SK-N-SH (cell line): ENCODE measurements at regions not wholly inside any gene's neighbourhood (a gene's known extent, or its start where the extent isn't known, plus 50 kb on each side); places are given as distances from the start of the nearest gene placed in this dataset.

Experiments used
- CTCF ChIA-PET: fragments of 300-600, 350-600 bp; formaldehyde crosslinking; extraction: SDS; loops from one replicate; lab custom pipeline; 2021; lab: Yijun Ruan, JAX
- POLR2A ChIA-PET: fragments of 350-600 bp; sonication (Branson Sonifier 250); formaldehyde crosslinking; extraction: SDS; loops from one replicate; lab custom pipeline; 2020; ENCODE audit warnings: antibody characterized with exemption, inconsistent platforms; lab: Yijun Ruan, JAX
- DNase-seq: peaks from one replicate; pipeline ENCODE4 v3.0.0; 2012
- H2AFZ ChIP-seq: fragments of 200-600 bp; sonication (generic); 2 replicates; pipeline ENCODE4 v1.8.1; 2016; ENCODE audit warnings: antibody characterized with exemption, mild to moderate bottlenecking, low read depth
- H3F3A ChIP-seq: fragments of 200-600 bp; sonication (generic); replicated peaks from 2 replicates; pipeline ENCODE3; 2016; ENCODE audit warnings: antibody characterized with exemption, mild to moderate bottlenecking; ENCODE audit not compliant: insufficient read depth
- H3K27ac ChIP-seq, 2 experiments: fragments of 200-500 bp in 1 of 2; fragments of 200-600 bp in 1 of 2; sonication (Bioruptor generic) in 1 of 2; sonication (generic), shearing (Covaris generic) in 1 of 2; 2 replicates each; pipeline versions ENCODE4 v1.5.1 to v1.6.1; 2014 to 2016; ENCODE audit warnings: low read depth in 2 of 2, inconsistent platforms in 1 of 2, low read length in 1 of 2, mild to moderate bottlenecking in 1 of 2, mixed read lengths in 1 of 2
- H3K27me3 ChIP-seq: fragments of 200-600 bp; sonication (generic), shearing (Covaris generic); 2 replicates; pipeline ENCODE4 v1.6.1; 2016; ENCODE audit warnings: mixed run types; ENCODE audit not compliant: insufficient read depth
- H3K36me3 ChIP-seq, 2 experiments: fragments of 200-500 bp in 1 of 2; fragments of 200-600 bp in 1 of 2; sonication (Bioruptor generic) in 1 of 2; sonication (generic) in 1 of 2; replicated peaks in 1 of 2; 2 replicates each; pipeline versions ENCODE3 to v1.5.1; 2014 to 2016; ENCODE audit warnings: low read length in 1 of 2, mild to moderate bottlenecking in 1 of 2; ENCODE audit not compliant: insufficient read depth in 2 of 2, control insufficient read depth in 1 of 2
- H3K4me1 ChIP-seq, 2 experiments: fragments of 200-500 bp in 1 of 2; fragments of 200-600 bp in 1 of 2; sonication (Bioruptor generic) in 1 of 2; sonication (generic), shearing (Covaris generic) in 1 of 2; 2 replicates each; pipeline versions ENCODE4 v1.5.1 to v1.6.1; 2014 to 2016; ENCODE audit warnings: low read depth in 1 of 2, low read length in 1 of 2, mixed run types in 1 of 2; ENCODE audit not compliant: insufficient read depth in 2 of 2, control insufficient read depth in 1 of 2
- H3K4me2 ChIP-seq: fragments of 200-600 bp; sonication (generic), shearing (Covaris generic); 2 replicates; pipeline ENCODE4 v1.6.1; 2017; ENCODE audit warnings: mixed run types
- H3K4me3 ChIP-seq, 2 experiments: fragments of 200-500 bp in 1 of 2; fragments of 200-600 bp in 1 of 2; sonication (Bioruptor generic) in 1 of 2; sonication (generic), shearing (Covaris generic) in 1 of 2; 2 replicates each; pipeline versions ENCODE4 v1.5.1 to v1.8.1; 2014 to 2016; ENCODE audit warnings: low read depth in 2 of 2, inconsistent platforms in 1 of 2, low read length in 1 of 2, mild to moderate bottlenecking in 1 of 2, mixed read lengths in 1 of 2, moderate library complexity in 1 of 2
- H3K79me2 ChIP-seq: fragments of 200-600 bp; sonication (generic); 2 replicates; pipeline ENCODE4 v1.8.1; 2017; ENCODE audit warnings: mild to moderate bottlenecking; ENCODE audit not compliant: insufficient read depth
- H3K9ac ChIP-seq: fragments of 200-600 bp; sonication (generic); 2 replicates; pipeline ENCODE4 v1.6.1; 2017; ENCODE audit warnings: mixed run types
- H3K9me2 ChIP-seq: fragments of 200-600 bp; sonication (generic); 2 replicates; pipeline ENCODE4 v1.6.1; 2017; ENCODE audit warnings: mixed run types
- H3K9me3 ChIP-seq: fragments of 200-600 bp; sonication (generic); 2 replicates; pipeline ENCODE4 v1.6.1; 2017; ENCODE audit warnings: mixed run types, mild to moderate bottlenecking, moderate library complexity
- H4K20me1 ChIP-seq: fragments of 200-600 bp; sonication (generic); 2 replicates; pipeline ENCODE4 v1.6.1; 2017; ENCODE audit warnings: mild to moderate bottlenecking, mixed run types; ENCODE audit not compliant: insufficient read depth
- ELF1 ChIP-seq: IDR thresholded peaks from 2 replicates; pipeline ENCODE4 v1.4.0; 2012
- EP300 ChIP-seq, 2 experiments: IDR thresholded peaks; 2 replicates each; pipeline versions ENCODE4 v1.4.0 to v1.6.1; 2012; ENCODE audit warnings: borderline replicate concordance in 1 of 2, low read depth in 1 of 2, low read length in 1 of 2
- FOSL2 ChIP-seq: IDR thresholded peaks from 2 replicates; pipeline ENCODE4 v1.4.0; 2012; ENCODE audit warnings: low read depth, mild to moderate bottlenecking, moderate library complexity, borderline replicate concordance
- FOXM1 ChIP-seq: IDR thresholded peaks from 2 replicates; pipeline ENCODE4 v1.4.0; 2012; ENCODE audit warnings: low read depth, mild to moderate bottlenecking
- GABPA ChIP-seq: IDR thresholded peaks from 2 replicates; pipeline ENCODE4 v1.4.0; 2012; ENCODE audit warnings: low read depth, mild to moderate bottlenecking
- MEF2A ChIP-seq: IDR thresholded peaks from 2 replicates; pipeline ENCODE4 v1.4.0; 2012; ENCODE audit warnings: low read depth, borderline replicate concordance
- MXI1 ChIP-seq: IDR thresholded peaks from 2 replicates; pipeline ENCODE4 v1.6.1; 2012; ENCODE audit warnings: mild to moderate bottlenecking, low read depth, low read length, improper control_type of control experiment
- NRF1 ChIP-seq: IDR thresholded peaks from 2 replicates; pipeline ENCODE4 v1.6.1; 2012; ENCODE audit warnings: low read depth, mild to moderate bottlenecking, low read length
- REST ChIP-seq: IDR thresholded peaks from 2 replicates; pipeline ENCODE4 v1.6.1; 2012; ENCODE audit warnings: mild to moderate bottlenecking, low read depth, low read length, moderate library complexity
- RFX5 ChIP-seq: IDR thresholded peaks from 2 replicates; pipeline ENCODE4 v1.6.1; 2012; ENCODE audit warnings: mild to moderate bottlenecking, improper control_type of control experiment, low read length
- RXRA ChIP-seq: IDR thresholded peaks from 2 replicates; pipeline ENCODE4 v1.4.0; 2012; ENCODE audit warnings: low read depth, mild to moderate bottlenecking, borderline replicate concordance
- TEAD4 ChIP-seq: IDR thresholded peaks from 2 replicates; pipeline ENCODE4 v1.4.0; 2012; ENCODE audit warnings: mild to moderate bottlenecking, borderline replicate concordance; ENCODE audit not compliant: insufficient read depth
- WGBS: methylation state at CpG from one replicate; pipeline ENCODE4 v1.1.6; 2017; ENCODE audit warnings: low lambda C conversion rate; 5-methylcytosine and 5-hydroxymethylcytosine counted together
- TF ChIP-seq, protein P1 (sequence below): IDR thresholded peaks from 2 replicates; pipeline ENCODE4 v1.4.0; 2012; ENCODE audit warnings: low read depth
- TF ChIP-seq, protein P2 (sequence below): IDR thresholded peaks from 2 replicates; pipeline ENCODE4; 2012
- TF ChIP-seq, protein P3 (sequence below): IDR thresholded peaks from 2 replicates; pipeline ENCODE4 v1.4.0; 2012; ENCODE audit warnings: low read depth, borderline replicate concordance

DNA sequence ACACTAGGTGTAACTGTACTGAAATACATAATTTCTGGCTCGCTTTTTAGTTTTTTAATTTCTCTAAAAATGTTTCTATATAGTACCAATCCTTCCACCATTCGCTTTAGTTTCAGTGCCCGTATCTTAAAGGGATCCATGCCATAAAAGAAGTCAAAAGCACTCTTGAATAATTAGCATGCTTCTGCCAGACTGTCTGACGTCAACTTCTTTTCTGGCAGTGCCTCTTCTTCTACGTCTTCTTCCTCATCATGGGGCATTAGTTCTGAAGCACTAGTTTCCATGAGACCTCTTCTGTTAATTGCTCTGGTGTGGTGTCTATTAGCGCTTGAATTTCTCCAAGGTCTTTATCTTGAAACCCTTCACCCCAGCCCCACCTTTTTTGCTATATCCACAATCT is 93.8 kb upstream of the DOCK9 start:
- Histone ChIP-seq H3K4me2 (no peak overlapping the region), H3K9me2 (no peaks in the 10 kb centered on the region), H3K36me3 (no peaks in the 10 kb centered on the region), H2AFZ (no peak overlapping the region), H3K4me1 (peaks cover 2 to 5% of the 10 kb centered on the region in 2 experiments; a peak in 2 of 4 replicates), H3K4me3 (no peak overlapping the region), H3K9ac (no peak overlapping the region), H3K27me3 (no peaks in the 10 kb centered on the region), H3K79me2 (no peaks in the 10 kb centered on the region), H4K20me1 (no peaks in the 10 kb centered on the region), H3K9me3 (no peaks in the 10 kb centered on the region), H3F3A (peaks cover 21% of the 10 kb centered on the region), H3K27ac (no peak overlapping the region)
- no peak for DNase-seq
- TF ChIP-seq FOXM1 (no peak), NRF1 (no peak)
- WGBS, result 90% methylated on average over 6 of the region's 6 CpGs
- POLR2A ChIA-PET, result no interaction called here
- CTCF ChIA-PET, result no interaction called here

GRCh38 chr13:99072356-99072755 is 94.5 kb upstream of the DOCK9 start:
- Histone ChIP-seq H4K20me1 (no peaks in the 10 kb centered on the region), H3K9me3 (no peaks in the 10 kb centered on the region), H3F3A (peaks cover 14% of the 10 kb centered on the region), H3K27me3 (no peaks in the 10 kb centered on the region), H2AFZ (no peak overlapping the region), H3K36me3 (no peaks in the 10 kb centered on the region), H3K4me3 (no peak overlapping the region), H3K79me2 (no peaks in the 10 kb centered on the region), H3K9ac (no peak overlapping the region), H3K27ac (no peak overlapping the region), H3K9me2 (no peaks in the 10 kb centered on the region), H3K4me1 (peaks cover 2 to 5% of the 10 kb centered on the region in 2 experiments; a peak in 2 of 4 replicates), H3K4me2 (no peak overlapping the region)
- DNase-seq, result no peak
- ChIA-PET CTCF (no interaction called here), POLR2A (no interaction called here)
- WGBS, result 52% methylated on average over 2 of the region's 2 CpGs
- no peak for TF ChIP-seq GABPA
- no peak for TF ChIP-seq RFX5
- no peak for TF ChIP-seq TEAD4
- no peak for TF ChIP-seq EP300 (IDR thresholded peaks at IDR 0.05; ENCODE audit: borderline replicate concordance in 1 of 2, low read depth in 1 of 2, low read length in 1 of 2)

DNA sequence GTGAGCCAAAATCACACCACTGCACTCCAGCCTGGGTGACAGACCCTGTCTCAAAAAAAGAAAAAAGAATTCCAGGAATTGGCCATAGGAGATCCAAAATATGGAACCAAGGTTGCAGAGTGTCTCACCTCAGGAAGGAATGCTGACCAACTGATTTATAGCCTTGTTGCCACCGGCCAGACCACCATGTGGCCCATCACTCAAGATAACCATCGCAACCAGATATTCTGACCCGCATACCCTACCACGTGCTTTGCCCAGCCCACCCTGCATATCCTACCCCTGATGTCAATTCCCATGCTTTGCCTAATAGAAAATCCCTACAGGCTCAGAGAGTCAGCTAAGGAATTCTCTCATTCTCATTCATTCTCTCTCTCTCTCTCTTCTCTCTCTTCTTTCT is 95.1 kb upstream of the DOCK9 start:
- DNase-seq, result no peak
- ChIA-PET POLR2A (no interaction called here), CTCF (interaction anchor here (0.5 kb wide), 1 partner anchor 336 kb away, joined by 3 read pairs; no protein-coding TSS in a partner anchor)
- Histone ChIP-seq H3K27me3 (no peaks in the 10 kb centered on the region), H3K4me2 (no peak overlapping the region), H3K9me3 (no peaks in the 10 kb centered on the region), H3K4me3 (no peak overlapping the region), H3K9ac (no peak overlapping the region), H3F3A (peaks cover 8% of the 10 kb centered on the region), H3K4me1 (peaks cover 0 to 3% of the 10 kb centered on the region in 2 experiments; a peak in 1 of 4 replicates), H3K36me3 (no peaks in the 10 kb centered on the region), H3K9me2 (no peaks in the 10 kb centered on the region), H4K20me1 (no peaks in the 10 kb centered on the region), H2AFZ (no peak overlapping the region), H3K27ac (no peak overlapping the region), H3K79me2 (no peaks in the 10 kb centered on the region)
- WGBS, result 93% methylated on average over 4 of the region's 4 CpGs
- no peak for TF ChIP-seq FOSL2
- TF ChIP-seq TEAD4, result no peak
- TF ChIP-seq, protein P1, sequence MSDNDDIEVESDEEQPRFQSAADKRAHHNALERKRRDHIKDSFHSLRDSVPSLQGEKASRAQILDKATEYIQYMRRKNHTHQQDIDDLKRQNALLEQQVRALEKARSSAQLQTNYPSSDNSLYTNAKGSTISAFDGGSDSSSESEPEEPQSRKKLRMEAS, result no peak
- no peak for TF ChIP-seq MXI1
- no peak for TF ChIP-seq RXRA
- TF ChIP-seq ELF1, result no peak
- no peak for TF ChIP-seq REST
- TF ChIP-seq MEF2A, result no peak
- TF ChIP-seq, protein P2, sequence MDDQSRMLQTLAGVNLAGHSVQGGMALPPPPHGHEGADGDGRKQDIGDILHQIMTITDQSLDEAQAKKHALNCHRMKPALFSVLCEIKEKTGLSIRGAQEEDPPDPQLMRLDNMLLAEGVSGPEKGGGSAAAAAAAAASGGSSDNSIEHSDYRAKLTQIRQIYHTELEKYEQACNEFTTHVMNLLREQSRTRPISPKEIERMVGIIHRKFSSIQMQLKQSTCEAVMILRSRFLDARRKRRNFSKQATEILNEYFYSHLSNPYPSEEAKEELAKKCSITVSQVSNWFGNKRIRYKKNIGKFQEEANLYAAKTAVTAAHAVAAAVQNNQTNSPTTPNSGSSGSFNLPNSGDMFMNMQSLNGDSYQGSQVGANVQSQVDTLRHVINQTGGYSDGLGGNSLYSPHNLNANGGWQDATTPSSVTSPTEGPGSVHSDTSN, result no peak
- TF ChIP-seq, protein P3, sequence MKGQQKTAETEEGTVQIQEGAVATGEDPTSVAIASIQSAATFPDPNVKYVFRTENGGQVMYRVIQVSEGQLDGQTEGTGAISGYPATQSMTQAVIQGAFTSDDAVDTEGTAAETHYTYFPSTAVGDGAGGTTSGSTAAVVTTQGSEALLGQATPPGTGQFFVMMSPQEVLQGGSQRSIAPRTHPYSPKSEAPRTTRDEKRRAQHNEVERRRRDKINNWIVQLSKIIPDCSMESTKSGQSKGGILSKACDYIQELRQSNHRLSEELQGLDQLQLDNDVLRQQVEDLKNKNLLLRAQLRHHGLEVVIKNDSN, result no peak
